NCI-H510A treated with DMSO at 0.1 percent for 48 hours (cell line): ENCODE measurements at regions not wholly inside any gene's neighbourhood (a gene's known extent, or its start where the extent isn't known, plus 50 kb on each side); places are given as distances from the start of the nearest gene placed in this dataset.
"Not testable (repeated sequence)": the region's sequence is repeated elsewhere in the genome, so short reads cannot be mapped to it uniquely, and the experiment has no call there.

Experiments
- DNase-seq: peaks from one replicate; lab custom pipeline; 2025; lab: John Stamatoyannopoulos, UW

GRCh38 chr11:115630214-115630613 lies 126.0 kb upstream of the CADM1 start:
- peak; percentile 22 for DNase-seq

DNA sequence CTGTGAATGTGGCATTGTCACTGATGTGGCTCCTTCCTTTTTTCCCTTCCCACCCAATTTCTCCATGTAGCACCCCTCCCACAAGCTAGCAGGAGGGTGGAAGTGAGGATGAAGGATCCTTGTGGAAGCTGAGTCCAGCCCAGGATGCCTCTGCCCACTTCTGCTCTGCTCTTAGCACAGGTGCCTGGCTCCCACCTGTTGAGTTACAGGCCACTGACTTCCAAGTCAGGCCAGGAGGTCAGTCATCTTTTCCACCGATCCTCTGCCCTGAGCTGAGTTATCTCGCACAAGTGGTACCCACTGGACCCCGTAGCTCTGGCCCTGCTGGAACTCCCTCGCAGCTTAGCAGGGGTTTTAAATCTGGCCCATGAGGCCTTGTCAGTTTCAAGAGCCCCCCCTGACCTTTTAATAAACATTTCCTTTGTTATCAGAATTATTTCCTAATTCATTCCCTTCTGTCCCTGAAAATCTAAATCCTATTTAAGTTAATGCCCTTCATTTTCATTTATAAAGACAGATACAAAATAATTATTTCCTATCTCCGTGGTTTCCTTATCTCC lies 125.3 kb upstream of the CADM1 start:
- no peak for DNase-seq

DNA sequence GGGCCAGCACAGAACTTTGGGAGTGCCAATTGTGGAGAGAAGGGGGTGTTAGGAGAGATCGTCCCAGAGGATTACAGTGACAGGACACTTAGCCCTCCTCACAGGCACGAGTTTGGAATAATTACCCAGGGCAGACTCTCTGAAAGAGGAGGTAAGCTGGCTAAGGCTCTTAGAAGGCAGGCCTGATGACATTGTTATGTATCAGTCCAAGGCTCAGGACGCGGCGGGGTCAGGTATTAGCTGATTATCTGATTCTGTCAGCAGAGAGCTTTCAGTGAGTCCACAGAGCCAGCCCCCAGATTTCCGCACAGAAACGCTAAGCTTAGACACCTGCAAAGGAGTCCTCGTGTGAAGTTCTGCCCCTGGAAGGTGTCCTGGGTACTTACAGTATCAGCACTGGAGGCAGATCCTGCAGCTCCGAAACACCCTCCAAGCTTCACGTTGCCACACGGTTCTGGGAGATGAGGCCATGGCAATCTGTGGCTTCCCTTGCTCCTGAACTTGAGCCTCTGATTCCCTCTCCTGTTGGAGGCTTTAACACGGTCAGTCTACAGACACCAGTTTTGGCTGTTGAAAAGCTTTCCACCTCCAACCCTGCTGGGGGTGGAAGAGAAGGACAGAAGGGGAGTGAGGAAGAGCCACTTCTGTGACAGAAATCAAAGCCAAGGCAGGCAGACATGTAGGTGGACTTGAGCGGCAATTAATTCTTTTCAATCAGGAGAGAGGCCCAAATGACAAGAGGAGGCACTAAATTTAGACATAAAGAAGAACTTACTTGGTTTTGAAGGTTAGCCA lies 123.6 kb upstream of the CADM1 start:
- no peak for DNase-seq

DNA sequence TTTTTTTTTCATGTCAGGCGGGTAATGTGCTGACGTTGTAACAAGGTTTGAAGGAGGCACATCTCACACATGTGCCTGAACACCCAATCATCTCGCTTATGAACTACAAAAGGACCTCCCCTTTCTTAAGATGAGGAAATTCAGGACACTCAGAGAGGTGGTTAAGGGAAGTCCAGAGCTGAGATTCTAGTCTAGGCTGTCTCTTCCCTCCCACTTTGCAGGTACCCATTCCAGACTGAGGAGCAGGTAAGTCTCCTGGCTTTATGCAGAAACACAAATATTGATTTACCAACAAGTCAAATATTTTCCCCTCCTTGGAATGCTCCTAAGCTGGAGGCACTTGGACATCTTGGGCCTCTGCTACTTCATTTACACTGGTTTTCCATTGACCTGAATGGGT lies 122.9 kb upstream of the CADM1 start:
- no peak for DNase-seq

GRCh38 chr11:115626414-115626813 lies 122.2 kb upstream of the CADM1 start:
- no peak for DNase-seq

DNA sequence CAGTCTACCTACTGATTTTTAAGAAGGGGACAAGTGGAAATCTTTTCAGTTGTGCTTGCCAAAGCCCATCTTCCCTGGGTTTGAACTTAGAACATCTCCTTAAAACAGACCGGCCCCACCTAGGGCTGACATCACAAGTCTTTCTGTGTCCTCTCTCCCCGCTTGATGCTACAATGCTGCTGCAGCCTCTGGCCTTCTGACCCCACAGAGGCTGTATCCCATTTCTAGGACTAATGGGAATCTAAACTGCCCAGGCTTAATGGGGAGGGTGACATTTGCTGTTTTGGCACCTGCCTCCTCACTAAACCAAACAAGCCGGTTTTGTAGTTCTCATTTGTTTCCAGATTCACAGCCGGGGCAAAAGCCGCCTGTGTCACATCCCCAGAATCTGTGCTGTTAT lies 121.3 kb upstream of the CADM1 start:
- DNase-seq = peak; percentile 9

DNA sequence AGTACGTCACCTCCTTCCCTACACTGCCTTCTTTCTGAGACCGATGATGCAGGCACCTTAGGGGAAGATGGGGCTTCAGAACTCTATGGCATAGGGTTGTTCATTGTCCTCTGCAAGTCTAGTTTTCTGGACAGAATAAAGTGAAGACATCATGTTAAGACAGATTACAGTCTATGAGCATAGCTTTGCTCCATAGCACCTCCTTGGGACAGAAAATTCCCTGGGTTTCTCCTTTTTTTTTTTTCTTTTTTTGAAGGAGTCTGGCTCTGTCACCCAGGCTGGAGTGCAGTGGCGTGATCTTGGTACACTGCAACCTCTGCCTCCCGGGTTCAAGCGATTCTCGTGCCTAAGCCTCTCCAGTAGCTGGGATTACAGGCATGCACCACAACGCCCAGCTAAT lies 119.8 kb upstream of the CADM1 start:
- DNase-seq = no peak

DNA sequence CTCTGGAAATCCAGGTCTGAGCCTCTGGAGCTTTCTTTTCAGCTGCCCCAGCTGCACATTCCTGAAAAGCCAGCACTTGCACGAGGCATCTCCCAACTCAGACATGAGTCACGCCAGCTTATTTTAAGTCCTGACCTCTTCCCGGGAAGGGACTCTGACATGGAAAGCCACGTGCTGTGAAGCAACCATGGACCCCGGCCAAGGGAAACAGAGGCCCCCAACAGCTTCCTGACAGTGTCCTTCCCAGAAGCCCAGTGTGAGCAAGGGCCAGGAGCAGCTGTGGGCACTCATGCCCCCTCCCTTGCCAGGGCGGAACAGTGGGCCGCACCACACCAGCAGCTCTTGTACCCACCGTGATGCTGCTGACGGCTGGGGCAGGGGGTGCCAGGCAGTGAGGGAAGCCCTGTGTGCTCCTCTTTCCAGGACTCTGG lies 118.8 kb upstream of the CADM1 start:
- DNase-seq = no peak

- no peak for DNase-seq
Observed at GRCh38 chr11:115618428-115618827, 114.2 kb upstream of the CADM1 start.

DNA sequence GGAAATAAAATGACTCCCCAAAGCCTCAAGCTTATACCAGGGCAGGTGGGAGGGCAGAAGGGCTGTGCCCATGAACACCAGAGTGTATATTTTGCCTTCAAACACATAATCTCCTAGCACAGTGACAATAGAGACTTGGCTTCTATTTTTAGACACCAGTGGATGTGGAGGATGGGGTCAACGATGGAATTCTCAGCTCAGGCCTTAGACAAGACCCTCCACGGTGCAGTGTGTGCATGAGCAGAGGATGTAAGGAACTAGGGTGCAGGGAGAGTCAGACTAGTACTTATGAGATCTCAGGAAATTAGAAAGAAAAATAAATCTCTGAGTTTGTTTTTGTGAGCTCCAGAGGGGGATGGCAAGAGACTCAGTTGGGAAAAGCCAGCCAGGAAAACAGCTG lies 113.6 kb upstream of the CADM1 start:
- no peak for DNase-seq

- no peak for DNase-seq
Observed at GRCh38 chr11:115616971-115617370, 112.8 kb upstream of the CADM1 start.

GRCh38 chr11:115613986-115614632 lies 109.9 kb upstream of the CADM1 start:
- no peak for DNase-seq

GRCh38 chr11:115613004-115613403 lies 108.8 kb upstream of the CADM1 start:
- no peak for DNase-seq

- DNase-seq = no peak
Observed at GRCh38 chr11:115612046-115612730, 108.0 kb upstream of the CADM1 start.

DNA sequence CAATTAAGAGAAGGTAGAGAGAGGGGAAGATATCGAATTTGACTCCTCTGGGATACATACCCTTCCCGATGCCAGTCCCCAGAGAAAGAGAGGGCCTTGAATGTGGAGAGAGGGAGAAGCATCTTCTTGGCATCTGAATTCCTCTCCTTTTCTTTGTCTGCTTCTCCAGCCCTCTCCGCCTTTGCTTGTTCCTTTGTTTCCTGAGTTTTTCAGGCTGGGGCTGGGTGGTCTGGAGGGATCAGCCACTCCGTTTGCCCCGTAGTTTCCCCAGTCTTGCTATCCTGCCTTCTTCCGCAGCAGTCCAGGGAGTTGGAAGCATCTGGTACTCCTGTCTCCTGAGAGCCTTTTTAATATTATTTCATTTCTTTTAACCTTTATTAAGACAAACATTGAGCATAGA lies 107.1 kb upstream of the CADM1 start:
- DNase-seq = no peak

GRCh38 chr11:115610908-115611307 lies 106.7 kb upstream of the CADM1 start:
- DNase-seq = no peak

- not testable (repeated sequence) for DNase-seq
Observed at GRCh38 chr11:115610234-115610633, 106.0 kb upstream of the CADM1 start.

DNA sequence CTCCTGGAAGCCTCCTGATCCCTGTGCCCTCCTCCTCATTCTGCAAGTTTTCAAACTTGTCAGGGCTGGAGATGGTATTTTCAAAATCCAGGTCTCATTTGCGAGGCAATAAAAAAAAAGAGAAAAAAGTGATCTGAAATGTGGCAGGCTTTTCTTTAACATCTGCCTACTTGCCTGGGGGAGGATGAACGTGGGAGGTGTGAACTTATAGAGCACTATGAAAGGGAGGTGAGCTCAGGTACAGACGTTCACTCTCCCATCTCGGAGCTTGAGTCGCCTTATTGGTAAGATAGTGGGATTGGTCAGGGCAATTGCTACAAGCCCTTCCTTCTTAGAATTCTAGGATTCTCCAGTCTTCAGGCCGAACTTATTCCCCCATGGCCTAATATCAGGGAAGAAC lies 104.8 kb upstream of the CADM1 start:
- no peak for DNase-seq

GRCh38 chr11:115607621-115608221 lies 103.5 kb upstream of the CADM1 start:
- no peak for DNase-seq

- DNase-seq = no peak
Observed at GRCh38 chr11:115606498-115607220, 102.4 kb upstream of the CADM1 start.

GRCh38 chr11:115605871-115606497 lies 101.8 kb upstream of the CADM1 start:
- no peak for DNase-seq
